HEK293T (cell line): ENCODE measurements at regions not wholly inside any gene's neighbourhood (a gene's known extent, or its start where the extent isn't known, plus 50 kb on each side); places are given as distances from the start of the nearest gene placed in this dataset.

Experiments used
- FOXK2 ChIP-seq: fragments of 450-650 bp; IDR thresholded peaks from 2 replicates; pipeline ENCODE4 v1.6.1; 2016; ENCODE audit warnings: mild to moderate bottlenecking
- NFRKB ChIP-seq: fragments of 450-650 bp; IDR thresholded peaks from 2 replicates; pipeline ENCODE4 v1.6.1; 2016; ENCODE audit warnings: mild to moderate bottlenecking, moderate library complexity
- TARDBP ChIP-seq: fragments of 450-650 bp; IDR thresholded peaks from 2 replicates; pipeline ENCODE4 v1.6.1; 2016
- TF ChIP-seq, protein P1 (sequence below): fragments of 450-650 bp; IDR thresholded peaks from 2 replicates; pipeline ENCODE4 v1.6.1; 2016

- TF ChIP-seq, protein P1, sequence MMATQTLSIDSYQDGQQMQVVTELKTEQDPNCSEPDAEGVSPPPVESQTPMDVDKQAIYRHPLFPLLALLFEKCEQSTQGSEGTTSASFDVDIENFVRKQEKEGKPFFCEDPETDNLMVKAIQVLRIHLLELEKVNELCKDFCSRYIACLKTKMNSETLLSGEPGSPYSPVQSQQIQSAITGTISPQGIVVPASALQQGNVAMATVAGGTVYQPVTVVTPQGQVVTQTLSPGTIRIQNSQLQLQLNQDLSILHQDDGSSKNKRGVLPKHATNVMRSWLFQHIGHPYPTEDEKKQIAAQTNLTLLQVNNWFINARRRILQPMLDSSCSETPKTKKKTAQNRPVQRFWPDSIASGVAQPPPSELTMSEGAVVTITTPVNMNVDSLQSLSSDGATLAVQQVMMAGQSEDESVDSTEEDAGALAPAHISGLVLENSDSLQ = no peak
- TF ChIP-seq NFRKB = no peak
- TF ChIP-seq FOXK2 = no peak
- no peak for TF ChIP-seq TARDBP
Observed at GRCh38 chr9:80028501-80028900, 456.7 kb downstream of the TLE4 start.
